H9 (cell line): ENCODE measurements at regions not wholly inside any gene's neighbourhood (a gene's known extent, or its start where the extent isn't known, plus 50 kb on each side); places are given as distances from the start of the nearest gene placed in this dataset.

Source experiments
- DNase-seq: peaks from one replicate; pipeline ENCODE4 v3.0.0-alpha.2; 2017
- H2AFZ ChIP-seq: one replicate; pipeline ENCODE4 v1.6.1; 2013; ENCODE audit warnings: mild to moderate bottlenecking, low read length, control low read depth, moderate library complexity
- H2AK5ac ChIP-seq: 2 replicates; pipeline ENCODE4 v1.6.1; 2013; ENCODE audit warnings: low read length, control low read depth, mixed read lengths; ENCODE audit not compliant: insufficient read length
- H2BK120ac ChIP-seq: one replicate; pipeline ENCODE4 v1.6.1; 2013; ENCODE audit warnings: low read depth, mild to moderate bottlenecking, low read length, control low read depth, inconsistent platforms; ENCODE audit not compliant: poor library complexity, severe bottlenecking
- H2BK12ac ChIP-seq: 2 replicates; pipeline ENCODE4 v1.6.1; 2013; ENCODE audit warnings: low read length, control low read depth, mixed read lengths, low read depth; ENCODE audit not compliant: insufficient read length
- H2BK15ac ChIP-seq: 2 replicates; pipeline ENCODE4 v1.6.1; 2013; ENCODE audit warnings: low read depth, low read length, control low read depth
- H2BK20ac ChIP-seq: one replicate; pipeline ENCODE4 v1.6.1; 2013; ENCODE audit warnings: low read depth, mild to moderate bottlenecking, low read length, control low read depth, inconsistent platforms; ENCODE audit not compliant: poor library complexity, severe bottlenecking
- H2BK5ac ChIP-seq: 2 replicates; pipeline ENCODE4 v1.6.1; 2013; ENCODE audit warnings: low read length, control low read depth, mixed read lengths; ENCODE audit not compliant: insufficient read length
- H3K14ac ChIP-seq: 2 replicates; pipeline ENCODE4 v1.6.1; 2013; ENCODE audit warnings: low read length, control low read depth; ENCODE audit not compliant: insufficient read depth
- H3K18ac ChIP-seq: 2 replicates; pipeline ENCODE4 v1.6.1; 2013; ENCODE audit warnings: low read depth, mild to moderate bottlenecking, mixed read lengths, low read length, control low read depth; ENCODE audit not compliant: insufficient read length
- H3K23ac ChIP-seq: 2 replicates; pipeline ENCODE4 v1.6.1; 2013; ENCODE audit warnings: low read length, control low read depth, mixed read lengths, low read depth; ENCODE audit not compliant: insufficient read length
- H3K23me2 ChIP-seq: 2 replicates; pipeline ENCODE4 v1.6.1; 2013; ENCODE audit warnings: low read depth, mild to moderate bottlenecking, mixed read lengths, low read length, control low read depth; ENCODE audit not compliant: insufficient read length, poor library complexity, severe bottlenecking
- H3K27ac ChIP-seq: 2 replicates; pipeline ENCODE4 v1.5.1; 2013; ENCODE audit warnings: low read length, control low read depth, mixed read lengths, low read depth; ENCODE audit not compliant: insufficient read length
- H3K27me3 ChIP-seq: 2 replicates; pipeline ENCODE4 v1.6.1; 2013; ENCODE audit warnings: low read length, control low read depth, inconsistent platforms; ENCODE audit not compliant: insufficient read depth
- H3K4ac ChIP-seq: 2 replicates; pipeline ENCODE4 v1.6.1; 2013; ENCODE audit warnings: low read depth, mild to moderate bottlenecking, control low read depth, inconsistent platforms, low read length, moderate library complexity
- H3K4me1 ChIP-seq: 2 replicates; pipeline ENCODE4 v1.6.1; 2013; ENCODE audit warnings: low read length, control low read depth, inconsistent platforms; ENCODE audit not compliant: insufficient read depth
- H3K4me2 ChIP-seq: 2 replicates; pipeline ENCODE4 v1.6.1; 2013; ENCODE audit warnings: low read length, control low read depth, mixed read lengths; ENCODE audit not compliant: insufficient read length, insufficient read depth
- H3K56ac ChIP-seq: 2 replicates; pipeline ENCODE4 v1.6.1; 2013; ENCODE audit warnings: low read depth, mild to moderate bottlenecking, mixed read lengths, low read length, control low read depth; ENCODE audit not compliant: insufficient read length
- H3K79me1 ChIP-seq: 2 replicates; pipeline ENCODE4 v1.6.1; 2013; ENCODE audit warnings: low read depth, mild to moderate bottlenecking, moderate library complexity, low read length, control low read depth, inconsistent platforms; ENCODE audit not compliant: insufficient read depth, poor library complexity, severe bottlenecking
- H3K79me2 ChIP-seq: 2 replicates; pipeline ENCODE4 v1.6.1; 2013; ENCODE audit warnings: low read length, control low read depth, inconsistent platforms; ENCODE audit not compliant: insufficient read depth
- H3K9ac ChIP-seq: 2 replicates; pipeline ENCODE4 v1.6.1; 2013; ENCODE audit warnings: low read length, control low read depth, mixed read lengths; ENCODE audit not compliant: insufficient read length; ENCODE audit errors: extremely low read depth
- H3K9me3 ChIP-seq: one replicate; pipeline ENCODE4 v1.6.1; 2013; ENCODE audit warnings: low read depth, low read length, inconsistent platforms; ENCODE audit not compliant: control insufficient read depth
- H3T11ph ChIP-seq: one replicate; pipeline ENCODE4 v1.6.1; 2013; ENCODE audit warnings: mild to moderate bottlenecking, low read length, control low read depth, inconsistent platforms
- H4K20me1 ChIP-seq: one replicate; pipeline ENCODE4 v1.6.1; 2013; ENCODE audit not compliant: control insufficient read depth, insufficient read length, insufficient read depth
- H4K5ac ChIP-seq: 2 replicates; pipeline ENCODE4 v1.6.1; 2013; ENCODE audit warnings: low read depth, mild to moderate bottlenecking, mixed read lengths, low read length, control low read depth; ENCODE audit not compliant: insufficient read length
- H4K8ac ChIP-seq: replicated peaks from 2 replicates; pipeline ENCODE4 v1.6.1; 2013; ENCODE audit warnings: low read length, control low read depth, mixed read lengths, low read depth; ENCODE audit not compliant: insufficient read length
- H4K91ac ChIP-seq: 2 replicates; pipeline ENCODE4 v1.6.1; 2013; ENCODE audit warnings: low read depth, mild to moderate bottlenecking, moderate library complexity, mixed read lengths, low read length, control low read depth; ENCODE audit not compliant: insufficient read length
- H3K27ac Mint-ChIP-seq, 3 experiments: 2 replicates in 2 of 3; 3 replicates in 1 of 3; pipeline ENCODE4 v1.8.0; 2020 to 2021; ENCODE audit warnings: mixed read lengths in 3 of 3, mild to moderate bottlenecking in 1 of 3, moderate library complexity in 1 of 3
- H3K27me3 Mint-ChIP-seq: 2 replicates; pipeline ENCODE4 v1.8.0; 2021; ENCODE audit warnings: low read depth, mild to moderate bottlenecking, moderate library complexity, mixed read lengths
- H3K36me3 Mint-ChIP-seq, 3 experiments: 2 replicates in 2 of 3; 3 replicates in 1 of 3; pipeline ENCODE4 v1.8.0; 2020 to 2021; ENCODE audit warnings: low read depth in 3 of 3, mixed read lengths in 3 of 3; ENCODE audit not compliant: insufficient read depth in 1 of 3
- H3K4me1 Mint-ChIP-seq, 2 experiments: 2 replicates each; pipeline ENCODE4 v1.8.0; 2020; ENCODE audit warnings: mixed read lengths in 2 of 2
- H3K4me3 Mint-ChIP-seq, 2 experiments: 2 replicates in 1 of 2; 3 replicates in 1 of 2; pipeline ENCODE4 v1.8.0; 2020 to 2021; ENCODE audit warnings: mild to moderate bottlenecking in 2 of 2, mixed read lengths in 2 of 2, moderate library complexity in 1 of 2
- H3K9me3 Mint-ChIP-seq, 2 experiments: 2 replicates in 1 of 2; 3 replicates in 1 of 2; pipeline ENCODE4 v1.8.0; 2020; ENCODE audit warnings: mild to moderate bottlenecking in 2 of 2, mixed read lengths in 2 of 2, moderate library complexity in 1 of 2
- WGBS: extraction: QIAGEN DNeasy Blood & Tissue Kit; methylation state at CpG from one replicate; pipeline ENCODE4 v1.1.7; 2013; ENCODE audit warnings: missing lambda C conversion rate, low lambda C conversion rate, mixed read lengths; ENCODE audit not compliant: insufficient read length; ENCODE audit errors: extremely low coverage; 5-methylcytosine and 5-hydroxymethylcytosine counted together
- TF ChIP-seq, protein P1 (sequence below): fragments of 200-600 bp; sonication (generic); conservative IDR thresholded peaks from 3 replicates; pipeline ENCODE4 v1.8.0; 2021; ENCODE audit warnings: antibody characterized with exemption, mild to moderate bottlenecking

- Histone ChIP-seq H3K23me2 (no peaks in the 10 kb centered on the region), H3K79me1 (no peaks in the 10 kb centered on the region), H3K56ac (no peak overlapping the region), H3K9ac (no peak overlapping the region), H3K27ac (no peak overlapping the region), H3K4me1 (no peaks in the 10 kb centered on the region), H2BK20ac (no peak overlapping the region), H2BK15ac (no peak overlapping the region), H3K4ac (no peak overlapping the region), H4K20me1 (no peaks in the 10 kb centered on the region), H3K9me3 (no peaks in the 10 kb centered on the region), H3K23ac (no peak overlapping the region), H3K18ac (no peak overlapping the region), H2BK120ac (no peak overlapping the region), H2AK5ac (no peak overlapping the region), H4K91ac (no peak overlapping the region), H3K14ac (no peak overlapping the region), H3K27me3 (no peaks in the 10 kb centered on the region), H3K79me2 (no peaks in the 10 kb centered on the region), H2BK5ac (no peak overlapping the region), H2BK12ac (no peak overlapping the region), H3K4me2 (no peak overlapping the region), H4K8ac (no peak overlapping the region), H3T11ph (no peak overlapping the region), H2AFZ (no peak overlapping the region), H4K5ac (no peak overlapping the region)
- Mint-ChIP-seq H3K9me3 (no peaks in the 10 kb centered on the region; a peak in 2 of 5 replicates), H3K4me3 (no peak overlapping the region), H3K27ac (no peak overlapping the region), H3K36me3 (no peaks in the 10 kb centered on the region; a peak in 2 of 7 replicates), H3K27me3 (peaks cover 7% of the 10 kb centered on the region), H3K4me1 (peaks cover 0 to 5% of the 10 kb centered on the region in 2 experiments; a peak in 2 of 4 replicates)
- DNase-seq: peak; percentile 15
- no CpG with 5 or more reads among the region's 5 CpGs for WGBS
- TF ChIP-seq, protein P1, sequence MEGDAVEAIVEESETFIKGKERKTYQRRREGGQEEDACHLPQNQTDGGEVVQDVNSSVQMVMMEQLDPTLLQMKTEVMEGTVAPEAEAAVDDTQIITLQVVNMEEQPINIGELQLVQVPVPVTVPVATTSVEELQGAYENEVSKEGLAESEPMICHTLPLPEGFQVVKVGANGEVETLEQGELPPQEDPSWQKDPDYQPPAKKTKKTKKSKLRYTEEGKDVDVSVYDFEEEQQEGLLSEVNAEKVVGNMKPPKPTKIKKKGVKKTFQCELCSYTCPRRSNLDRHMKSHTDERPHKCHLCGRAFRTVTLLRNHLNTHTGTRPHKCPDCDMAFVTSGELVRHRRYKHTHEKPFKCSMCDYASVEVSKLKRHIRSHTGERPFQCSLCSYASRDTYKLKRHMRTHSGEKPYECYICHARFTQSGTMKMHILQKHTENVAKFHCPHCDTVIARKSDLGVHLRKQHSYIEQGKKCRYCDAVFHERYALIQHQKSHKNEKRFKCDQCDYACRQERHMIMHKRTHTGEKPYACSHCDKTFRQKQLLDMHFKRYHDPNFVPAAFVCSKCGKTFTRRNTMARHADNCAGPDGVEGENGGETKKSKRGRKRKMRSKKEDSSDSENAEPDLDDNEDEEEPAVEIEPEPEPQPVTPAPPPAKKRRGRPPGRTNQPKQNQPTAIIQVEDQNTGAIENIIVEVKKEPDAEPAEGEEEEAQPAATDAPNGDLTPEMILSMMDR: no peak
These were observed 66.6 kb upstream of the ANTXRL start for GRCh38 chr10:46220187-46220586.
